GM12878 (cell line): ENCODE measurements at regions not wholly inside any gene's neighbourhood (a gene's known extent, or its start where the extent isn't known, plus 50 kb on each side); places are given as distances from the start of the nearest gene placed in this dataset.

Experiments used
- CTCF ChIP-seq, 3 experiments: IDR thresholded peaks in 2 of 3; conservative IDR thresholded peaks in 1 of 3; 2 replicates each; pipeline ENCODE4 v1.5.1; 2011; ENCODE audit warnings: low read depth in 3 of 3, low read length in 3 of 3, mild to moderate bottlenecking in 3 of 3, control low read depth in 2 of 3, moderate library complexity in 2 of 3, inconsistent platforms in 1 of 3, mixed read lengths in 1 of 3; ENCODE audit not compliant: control insufficient read depth in 2 of 3, insufficient read depth in 1 of 3; ENCODE audit errors: extremely low read depth in 1 of 3
- EP300 ChIP-seq, 2 experiments: fragments of 150-350 bp in 1 of 2; IDR thresholded peaks; 2 replicates each; pipeline ENCODE4 v1.6.1; 2011 to 2012; ENCODE audit warnings: low read depth in 2 of 2, low read length in 2 of 2, borderline replicate concordance in 1 of 2, improper control_type of control experiment in 1 of 2, inconsistent platforms in 1 of 2; ENCODE audit not compliant: control insufficient read depth in 1 of 2
- EZH2 ChIP-seq: IDR thresholded peaks from 2 replicates; pipeline ENCODE4 v1.6.1; 2012; ENCODE audit warnings: low read depth, mild to moderate bottlenecking, control low read depth, inconsistent platforms, low read length, borderline replicate concordance; ENCODE audit not compliant: control insufficient read depth
- JUNB ChIP-seq: IDR thresholded peaks from 2 replicates; pipeline ENCODE4 v1.6.1; 2016; ENCODE audit warnings: antibody characterized with exemption, mild to moderate bottlenecking
- NRF1 ChIP-seq: conservative IDR thresholded peaks from 2 replicates; pipeline ENCODE4 v1.6.1; 2011; ENCODE audit warnings: mild to moderate bottlenecking, low read depth, low read length, improper control_type of control experiment
- SIN3A ChIP-seq: IDR thresholded peaks from 2 replicates; pipeline ENCODE4 v1.6.1; 2012; ENCODE audit warnings: low read depth, low read length, improper control_type of control experiment

DNA sequence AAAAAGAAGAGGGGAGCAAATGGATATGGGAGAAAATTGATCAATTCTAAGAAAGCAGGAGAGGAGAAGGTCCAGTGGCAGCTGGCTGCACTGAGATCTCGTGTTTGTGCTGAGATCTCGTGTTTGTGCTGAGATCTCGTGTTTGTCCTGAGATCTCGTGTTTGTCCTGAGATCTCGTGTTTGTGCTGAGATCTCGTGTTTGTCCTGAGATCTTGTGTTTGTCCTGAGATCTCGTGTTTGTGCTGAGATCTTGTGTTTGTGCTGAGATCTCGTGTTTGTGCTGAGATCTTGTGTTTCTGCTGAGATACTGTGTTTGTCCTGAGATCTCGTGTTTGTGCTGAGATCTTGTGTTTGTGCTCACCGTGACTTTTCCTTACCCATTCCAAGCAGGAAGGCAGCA, 254.4 kb downstream of the BCL2 start:
- no peak for TF ChIP-seq EZH2
- no peak for TF ChIP-seq JUNB
- no peak for TF ChIP-seq SIN3A
- TF ChIP-seq CTCF (IDR thresholded peaks at IDR 0.05 in 2 of 3, conservative IDR thresholded peaks at IDR 0.05 in 1 of 3; ENCODE audit: control insufficient read depth in 2 of 3, extremely low read depth in 1 of 3, insufficient read depth in 1 of 3, low read depth in 3 of 3, low read length in 3 of 3), result no peak
- TF ChIP-seq EP300 (IDR thresholded peaks at IDR 0.05; ENCODE audit: borderline replicate concordance in 1 of 2, control insufficient read depth in 1 of 2, low read depth in 2 of 2, low read length in 2 of 2), result no peak
- TF ChIP-seq NRF1, result no peak
